Retina (tissue), 1 donor: ENCODE measurements at regions not wholly inside any gene's neighbourhood (a gene's known extent, or its start where the extent isn't known, plus 50 kb on each side); places are given as distances from the start of the nearest gene placed in this dataset.
"Not testable (repeated sequence)": the region's sequence is repeated elsewhere in the genome, so short reads cannot be mapped to it uniquely, and the experiment has no call there.

ENCODE experiments used
- DNase-seq: peaks from one replicate; pipeline ENCODE4 v3.0.0-alpha.2; 2016

- no peak for DNase-seq
These were observed 157.5 kb downstream of the UNC5CL start for GRCh38 chr6:40881501-40881900.

GRCh38 chr6:40880906-40881305 is 158.1 kb downstream of the UNC5CL start:
- no peak for DNase-seq

- DNase-seq = no peak
These were observed 159.9 kb downstream of the UNC5CL start for GRCh38 chr6:40879169-40879568.

- DNase-seq = no peak
These were observed 161.7 kb downstream of the UNC5CL start for GRCh38 chr6:40877362-40877761.

- no peak for DNase-seq
These were observed 162.7 kb downstream of the UNC5CL start for GRCh38 chr6:40876336-40876735.

GRCh38 chr6:40874495-40874894 is 164.5 kb downstream of the UNC5CL start:
- no peak for DNase-seq

- DNase-seq = no peak
These were observed 167.6 kb downstream of the UNC5CL start for GRCh38 chr6:40871424-40871823.

- DNase-seq = not testable (repeated sequence)
These were observed 170.7 kb downstream of the UNC5CL start for GRCh38 chr6:40868089-40868865.

- DNase-seq = not testable (repeated sequence)
These were observed 171.5 kb downstream of the UNC5CL start for GRCh38 chr6:40867527-40867926.

GRCh38 chr6:40865259-40865658 is 173.8 kb downstream of the UNC5CL start:
- DNase-seq = not testable (repeated sequence)

- no peak for DNase-seq
These were observed 178.6 kb downstream of the UNC5CL start for GRCh38 chr6:40860443-40860842.

GRCh38 chr6:40856271-40856670 is 182.8 kb downstream of the UNC5CL start:
- DNase-seq = no peak

- no peak for DNase-seq
These were observed 183.7 kb downstream of the UNC5CL start for GRCh38 chr6:40855168-40855880.

GRCh38 chr6:40854592-40854991 is 184.4 kb downstream of the UNC5CL start:
- DNase-seq = no peak

- no peak for DNase-seq
These were observed 186.1 kb downstream of the UNC5CL start for GRCh38 chr6:40852779-40853373.

GRCh38 chr6:40849546-40849945 is 189.5 kb downstream of the UNC5CL start:
- no peak for DNase-seq

- DNase-seq = no peak
These were observed 190.0 kb downstream of the UNC5CL start for GRCh38 chr6:40848868-40849514.

- DNase-seq = no peak
These were observed 191.0 kb downstream of the UNC5CL start for GRCh38 chr6:40848038-40848437.

- DNase-seq = peak; percentile 65
These were observed 193.5 kb downstream of the UNC5CL start for GRCh38 chr6:40845553-40845952.

- DNase-seq = no peak
These were observed 194.8 kb downstream of the UNC5CL start for GRCh38 chr6:40844246-40844645.

- no peak for DNase-seq
These were observed 197.3 kb downstream of the UNC5CL start for GRCh38 chr6:40841721-40842120.

GRCh38 chr6:40832691-40833090 is 206.3 kb downstream of the UNC5CL start:
- DNase-seq = no peak

GRCh38 chr6:40831381-40831780 is 207.6 kb downstream of the UNC5CL start:
- no peak for DNase-seq
